ENCODE measurements at regions not wholly inside any gene's neighbourhood (a gene's known extent, or its start where the extent isn't known, plus 50 kb on each side); places are given as distances from the start of the nearest gene placed in this dataset.
A peak's percentile ranks its signal among the peaks of the same experiment; 100 is the strongest.

- DNase-seq (ENCODE audit: low read depth): peak; percentile 49
Measured at GRCh38 chr3:43894176-43895049, 203.7 kb downstream of the ABHD5 start.

GRCh38 chr3:43895573-43895972 is 204.8 kb downstream of the ABHD5 start:
- no peak for DNase-seq (ENCODE audit: low read depth)

GRCh38 chr3:43902415-43902814 is 211.7 kb downstream of the ABHD5 start:
- DNase-seq (ENCODE audit: low read depth): no peak

DNA sequence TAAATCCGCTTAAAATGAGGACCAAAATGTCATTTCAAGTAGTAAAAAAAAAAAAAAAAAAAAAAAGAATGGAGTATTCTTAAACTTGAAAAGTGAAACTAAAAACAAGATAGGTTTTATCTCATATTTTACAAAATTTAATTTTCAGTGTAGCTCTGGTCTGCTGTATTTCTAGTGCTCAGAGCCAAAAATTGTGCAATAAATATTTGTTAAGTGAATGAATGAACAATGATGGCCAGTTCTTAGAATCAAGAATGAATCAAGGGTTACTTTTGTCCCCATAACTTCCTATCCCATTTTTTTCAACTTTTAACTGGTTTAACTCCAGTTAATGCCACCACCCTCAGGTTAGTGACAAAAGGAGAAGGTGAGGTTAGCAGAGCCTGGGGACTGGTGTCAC is 214.4 kb downstream of the ABHD5 start:
- no peak for DNase-seq (ENCODE audit: low read depth)

DNA sequence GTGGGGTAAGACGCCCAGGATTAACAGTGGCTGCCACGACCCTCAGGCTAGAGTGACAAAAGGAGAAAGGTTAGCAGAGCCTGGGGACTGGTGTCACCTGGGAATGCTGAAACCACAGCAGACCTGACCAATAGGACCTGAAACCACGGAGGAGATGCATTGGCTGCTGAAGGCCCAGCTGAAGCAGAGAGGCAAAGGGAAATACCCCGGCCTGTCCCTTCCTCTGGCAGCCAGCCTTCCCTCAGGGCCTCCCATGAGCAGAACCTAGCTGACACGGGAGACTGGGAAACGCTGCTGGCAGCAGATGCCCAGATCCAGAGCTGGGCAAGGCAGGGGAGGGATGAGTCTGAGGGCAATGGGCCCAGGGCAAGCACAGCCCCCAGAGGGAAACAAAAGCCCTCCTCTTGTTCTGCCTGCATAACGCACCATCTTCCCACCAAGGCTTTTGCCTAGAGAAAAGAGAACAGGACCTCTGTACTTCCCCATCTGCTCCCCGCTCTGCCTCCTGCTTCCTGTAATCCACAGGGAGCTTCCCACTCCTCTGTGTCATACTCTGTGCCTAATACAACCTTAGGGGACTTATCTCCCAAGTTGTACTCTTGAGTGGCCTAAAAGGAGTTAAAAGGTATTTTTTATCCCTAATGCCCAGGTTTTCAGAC is 216.2 kb downstream of the ABHD5 start:
- DNase-seq (ENCODE audit: low read depth): no peak

- no peak for DNase-seq (ENCODE audit: low read depth)
Measured at GRCh38 chr3:43907508-43907858, 216.7 kb downstream of the ABHD5 start.

- DNase-seq (ENCODE audit: low read depth): no peak
Measured at GRCh38 chr3:43908456-43908855, 217.7 kb downstream of the ABHD5 start.

GRCh38 chr3:43909149-43909548 is 218.4 kb downstream of the ABHD5 start:
- no peak for DNase-seq (ENCODE audit: low read depth)

- DNase-seq (ENCODE audit: low read depth): no peak
Measured at GRCh38 chr3:43910750-43911149, 220.0 kb downstream of the ABHD5 start.

GRCh38 chr3:43913036-43913948 is 222.6 kb downstream of the ABHD5 start:
- DNase-seq (ENCODE audit: low read depth): no peak

DNA sequence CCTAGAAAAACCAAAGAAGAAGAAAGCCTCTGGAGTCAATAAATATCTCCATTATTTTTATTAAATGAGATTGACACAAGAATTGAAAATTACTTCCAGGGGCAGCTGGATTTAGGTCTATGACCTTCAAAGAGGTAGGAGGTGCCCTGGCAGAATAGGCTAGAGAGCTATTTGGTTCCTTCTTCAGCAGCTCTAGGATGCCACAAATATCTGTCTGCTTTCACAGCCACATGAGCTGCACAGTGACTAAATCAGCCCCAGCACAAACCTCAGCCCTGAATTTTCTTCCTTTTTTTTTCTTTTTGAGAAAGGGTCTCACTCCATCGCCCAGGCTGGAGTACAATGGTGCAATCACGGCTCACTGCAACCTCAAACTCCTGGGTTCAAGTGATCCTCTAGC is 223.5 kb downstream of the ABHD5 start:
- DNase-seq (ENCODE audit: low read depth): no peak

DNA sequence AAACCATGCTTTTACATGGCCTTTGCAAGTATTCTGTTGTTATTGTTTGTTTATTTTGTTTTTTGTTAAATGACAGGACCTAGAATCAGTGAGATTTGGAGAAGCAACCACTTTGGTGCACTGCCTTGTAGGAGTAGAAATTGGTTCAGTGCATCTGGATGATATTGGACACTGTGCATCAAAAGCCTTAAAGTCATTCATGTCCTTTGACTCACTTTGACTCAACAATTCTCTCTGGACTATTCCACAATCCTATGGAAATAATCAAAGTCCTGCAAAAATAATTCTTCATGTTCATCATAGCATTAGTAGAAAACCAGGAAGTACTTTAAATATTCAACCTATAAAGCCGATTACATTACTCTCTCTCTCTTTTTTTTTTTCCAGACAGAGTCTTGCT is 224.8 kb downstream of the ABHD5 start:
- no peak for DNase-seq (ENCODE audit: low read depth)

DNA sequence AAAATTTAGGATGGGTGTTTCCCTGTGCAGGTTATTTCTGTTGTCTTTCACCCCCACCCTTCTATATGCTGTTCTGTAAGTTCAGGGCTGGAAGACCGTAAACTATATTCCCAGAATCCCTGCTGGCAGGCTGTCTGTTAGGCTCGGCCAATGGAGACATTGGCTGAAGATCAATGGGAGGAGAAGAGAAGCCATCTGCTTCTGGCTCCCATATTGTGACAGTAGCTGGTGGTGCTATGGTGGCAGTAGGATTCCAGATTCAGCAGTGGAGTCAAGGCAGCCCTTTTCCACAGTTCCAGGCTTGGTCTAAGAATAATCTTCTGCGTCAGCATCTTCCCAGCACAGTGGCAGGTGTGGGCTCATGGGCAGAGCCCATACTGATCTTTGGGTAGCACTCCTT is 226.6 kb downstream of the ABHD5 start:
- no peak for DNase-seq (ENCODE audit: low read depth)

DNA sequence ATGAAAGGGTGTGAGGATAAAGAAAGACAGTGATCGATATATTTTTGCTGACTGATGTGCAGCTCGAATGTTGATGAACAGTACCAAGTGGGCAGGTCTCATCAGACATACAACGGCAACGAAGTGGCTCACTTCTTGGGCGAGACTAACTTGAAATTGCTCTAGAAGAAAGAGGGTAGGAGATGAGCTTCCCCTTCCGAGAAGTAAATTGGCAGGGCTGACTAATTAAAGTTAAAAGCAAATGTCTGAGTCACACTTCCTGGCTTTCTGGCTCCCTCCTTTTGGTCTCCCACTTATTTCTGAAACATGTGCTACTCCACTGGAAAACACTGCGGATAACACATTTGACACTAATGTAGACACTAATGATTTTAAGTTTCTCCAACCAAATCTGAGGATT is 228.3 kb downstream of the ABHD5 start:
- DNase-seq (ENCODE audit: low read depth): no peak

GRCh38 chr3:43921056-43921648 is 230.4 kb downstream of the ABHD5 start:
- no peak for DNase-seq (ENCODE audit: low read depth)

- no peak for DNase-seq (ENCODE audit: low read depth)
Measured at GRCh38 chr3:43922374-43922773, 231.6 kb downstream of the ABHD5 start.

- no peak for DNase-seq (ENCODE audit: low read depth)
Measured at GRCh38 chr3:43923104-43923882, 232.6 kb downstream of the ABHD5 start.

DNA sequence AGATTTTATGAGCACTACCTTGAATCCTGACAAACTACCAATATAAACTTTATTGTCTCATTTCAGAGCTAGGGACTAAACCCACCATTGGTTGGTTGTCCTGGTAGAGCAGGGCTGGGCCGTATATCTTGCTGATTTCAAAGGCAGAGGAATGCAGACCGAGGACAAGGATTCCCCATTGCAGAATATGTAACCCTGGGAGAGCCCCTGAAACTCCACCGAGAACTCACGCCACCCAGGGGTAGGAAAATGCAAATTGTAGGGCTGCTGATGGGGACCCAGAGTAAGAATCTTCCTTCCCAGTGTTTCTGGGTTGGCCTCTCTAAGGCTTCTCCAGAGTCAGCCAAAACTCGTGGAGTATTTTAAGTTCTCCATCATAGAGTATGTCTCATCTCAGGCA is 235.3 kb downstream of the ABHD5 start:
- DNase-seq (ENCODE audit: low read depth): no peak

DNA sequence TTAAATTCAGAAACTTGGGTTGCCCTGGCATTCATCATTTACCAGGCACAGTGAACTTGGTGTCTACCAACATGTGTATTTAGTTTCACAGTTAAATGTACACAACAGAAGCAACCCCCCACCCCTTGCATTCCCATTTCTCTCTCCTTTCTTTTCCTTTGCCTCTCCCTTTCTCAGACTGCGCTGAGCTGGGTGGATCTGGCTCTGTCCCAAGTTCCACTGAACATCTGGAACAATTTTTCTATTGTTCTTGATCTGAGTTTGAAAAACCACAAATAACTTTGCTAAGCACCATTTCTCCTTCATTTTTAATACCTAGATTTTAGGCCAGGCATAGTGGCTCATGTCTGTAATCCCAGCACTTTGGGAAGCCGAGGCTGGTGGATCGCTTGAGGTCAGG is 242.2 kb downstream of the ABHD5 start:
- DNase-seq (ENCODE audit: low read depth): peak; percentile 9

GRCh38 chr3:43948013-43948412 is 257.3 kb downstream of the ABHD5 start:
- DNase-seq (ENCODE audit: low read depth): no peak

DNA sequence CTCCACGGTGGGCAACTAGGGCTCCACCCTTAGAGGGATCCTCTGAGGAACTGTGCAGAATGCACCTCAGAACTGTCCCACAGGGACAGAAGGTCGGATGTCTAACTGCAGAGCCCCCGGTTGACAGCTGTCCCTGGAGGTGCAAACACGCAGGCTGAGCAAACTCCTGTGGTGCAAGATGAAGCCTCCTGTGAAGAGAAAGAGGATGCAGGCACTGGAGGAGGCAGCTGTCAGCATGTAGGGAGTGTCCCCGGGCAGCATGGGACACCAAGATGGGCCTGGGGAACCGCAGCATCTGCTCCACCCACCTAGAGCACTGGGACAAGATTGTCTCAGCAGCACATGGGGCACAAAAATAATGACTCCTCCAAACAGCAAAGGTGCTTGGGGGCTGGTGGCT is 258.9 kb downstream of the ABHD5 start:
- DNase-seq (ENCODE audit: low read depth): no peak

Measured in fibroblast of the conjunctiva (primary cell).